RWPE2 (cell line): ENCODE measurements at regions not wholly inside any gene's neighbourhood (a gene's known extent, or its start where the extent isn't known, plus 50 kb on each side); places are given as distances from the start of the nearest gene placed in this dataset.

Experiments used
- ATAC-seq: fragments of 200-7000 bp; cut with Tn5 transposase; 3 replicates; pipeline ENCODE4 v1.9.1; 2021; ENCODE audit warnings: low read depth
- DNase-seq: peaks from one replicate; pipeline ENCODE4 v3.0.0-alpha.2; 2020; ENCODE audit warnings: low spot score
- H3K27ac ChIP-seq: fragments of 450-650 bp; 2 replicates; pipeline ENCODE4 v1.5.1; 2017; ENCODE audit warnings: mild to moderate bottlenecking; ENCODE audit not compliant: poor library complexity, severe bottlenecking
- H3K27me3 ChIP-seq: fragments of 250-450 bp; sonication (Bioruptor Pico); 2 replicates; pipeline ENCODE4 v1.5.1; 2021; ENCODE audit warnings: mild to moderate bottlenecking, moderate library complexity; ENCODE audit not compliant: insufficient read depth, poor library complexity, severe bottlenecking
- H3K36me3 ChIP-seq: fragments of 250-450 bp; sonication (Bioruptor Pico); 2 replicates; pipeline ENCODE4 v1.5.1; 2020; ENCODE audit warnings: low read depth, mild to moderate bottlenecking, moderate library complexity
- H3K4me1 ChIP-seq: fragments of 250-450 bp; sonication (Bioruptor Pico); 2 replicates; pipeline ENCODE4 v1.5.1; 2021; ENCODE audit warnings: mild to moderate bottlenecking, moderate library complexity; ENCODE audit not compliant: insufficient read depth, poor library complexity, severe bottlenecking
- H3K4me3 ChIP-seq: fragments of 250-450 bp; sonication (Bioruptor Pico); 2 replicates; pipeline ENCODE4 v1.5.1; 2021; ENCODE audit warnings: mild to moderate bottlenecking, moderate library complexity; ENCODE audit not compliant: severe bottlenecking
- H3K9me3 ChIP-seq: fragments of 250-450 bp; sonication (Bioruptor Pico); 2 replicates; pipeline ENCODE4 v1.5.1; 2021; ENCODE audit warnings: mild to moderate bottlenecking, moderate library complexity; ENCODE audit not compliant: severe bottlenecking
- TF ChIP-seq, protein P1 (sequence below): fragments of 450-650 bp; IDR thresholded peaks from one replicate; pipeline ENCODE4 v1.5.1; 2017; ENCODE audit warnings: mild to moderate bottlenecking, moderate library complexity; ENCODE audit not compliant: poor library complexity, severe bottlenecking

DNA sequence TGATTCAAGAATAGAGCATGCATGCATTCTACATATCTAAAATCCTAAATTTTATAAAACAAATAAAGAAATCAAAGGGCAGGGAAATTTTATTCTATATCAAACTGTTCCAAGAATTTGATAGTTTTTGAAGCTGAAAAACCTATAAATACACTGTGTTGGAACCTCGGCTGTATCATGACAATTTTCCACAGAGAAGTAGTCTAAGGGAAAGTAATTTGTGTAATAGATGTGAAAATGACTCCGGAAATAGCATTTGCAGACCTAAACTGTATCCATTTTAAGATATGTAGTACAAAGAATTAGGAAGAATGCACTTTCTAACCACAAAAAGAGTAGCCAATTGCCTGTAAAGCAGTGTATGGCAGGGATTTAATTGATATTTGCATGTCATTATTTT, 112.5 kb upstream of the WDR17 start:
- Histone ChIP-seq H3K27me3 (no peaks in the 10 kb centered on the region), H3K4me3 (no peak overlapping the region), H3K36me3 (no peaks in the 10 kb centered on the region), H3K27ac (no peak overlapping the region), H3K9me3 (no peaks in the 10 kb centered on the region), H3K4me1 (no peaks in the 10 kb centered on the region)
- TF ChIP-seq, protein P1, sequence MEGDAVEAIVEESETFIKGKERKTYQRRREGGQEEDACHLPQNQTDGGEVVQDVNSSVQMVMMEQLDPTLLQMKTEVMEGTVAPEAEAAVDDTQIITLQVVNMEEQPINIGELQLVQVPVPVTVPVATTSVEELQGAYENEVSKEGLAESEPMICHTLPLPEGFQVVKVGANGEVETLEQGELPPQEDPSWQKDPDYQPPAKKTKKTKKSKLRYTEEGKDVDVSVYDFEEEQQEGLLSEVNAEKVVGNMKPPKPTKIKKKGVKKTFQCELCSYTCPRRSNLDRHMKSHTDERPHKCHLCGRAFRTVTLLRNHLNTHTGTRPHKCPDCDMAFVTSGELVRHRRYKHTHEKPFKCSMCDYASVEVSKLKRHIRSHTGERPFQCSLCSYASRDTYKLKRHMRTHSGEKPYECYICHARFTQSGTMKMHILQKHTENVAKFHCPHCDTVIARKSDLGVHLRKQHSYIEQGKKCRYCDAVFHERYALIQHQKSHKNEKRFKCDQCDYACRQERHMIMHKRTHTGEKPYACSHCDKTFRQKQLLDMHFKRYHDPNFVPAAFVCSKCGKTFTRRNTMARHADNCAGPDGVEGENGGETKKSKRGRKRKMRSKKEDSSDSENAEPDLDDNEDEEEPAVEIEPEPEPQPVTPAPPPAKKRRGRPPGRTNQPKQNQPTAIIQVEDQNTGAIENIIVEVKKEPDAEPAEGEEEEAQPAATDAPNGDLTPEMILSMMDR: no peak
- ATAC-seq: no peak
- DNase-seq: no peak

DNA sequence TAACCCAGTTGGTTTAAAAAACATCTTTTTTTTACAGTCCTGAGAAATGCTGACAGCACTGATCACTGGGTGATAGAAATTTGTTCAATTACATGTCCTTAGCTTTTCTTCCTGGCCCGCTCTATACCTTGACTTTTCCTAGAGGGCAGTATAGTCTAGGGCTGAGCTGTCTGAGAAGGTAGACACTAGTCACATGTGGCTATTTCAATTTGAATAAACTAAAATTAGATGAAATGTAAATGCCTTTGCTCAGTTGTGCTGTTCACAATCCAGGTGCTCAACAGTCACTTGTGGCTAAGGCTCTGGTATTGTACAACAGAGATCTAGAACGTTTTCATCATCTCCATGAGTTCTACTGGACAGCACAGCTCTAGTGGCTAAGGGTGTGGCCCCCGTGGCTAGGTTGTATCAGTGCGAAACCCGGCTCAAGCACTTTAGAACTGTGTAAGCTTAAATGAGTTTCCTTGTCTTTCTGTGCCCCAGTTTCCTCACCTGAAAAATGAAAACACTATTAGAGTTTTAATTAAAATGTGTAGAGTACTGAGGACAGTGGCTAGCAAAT, 111.6 kb upstream of the WDR17 start:
- Histone ChIP-seq H3K27me3 (no peaks in the 10 kb centered on the region), H3K9me3 (no peaks in the 10 kb centered on the region), H3K4me1 (no peaks in the 10 kb centered on the region), H3K27ac (no peak overlapping the region), H3K36me3 (no peaks in the 10 kb centered on the region), H3K4me3 (no peak overlapping the region)
- ATAC-seq (no peak), DNase-seq (no peak)
- TF ChIP-seq, protein P1: no peak

DNA sequence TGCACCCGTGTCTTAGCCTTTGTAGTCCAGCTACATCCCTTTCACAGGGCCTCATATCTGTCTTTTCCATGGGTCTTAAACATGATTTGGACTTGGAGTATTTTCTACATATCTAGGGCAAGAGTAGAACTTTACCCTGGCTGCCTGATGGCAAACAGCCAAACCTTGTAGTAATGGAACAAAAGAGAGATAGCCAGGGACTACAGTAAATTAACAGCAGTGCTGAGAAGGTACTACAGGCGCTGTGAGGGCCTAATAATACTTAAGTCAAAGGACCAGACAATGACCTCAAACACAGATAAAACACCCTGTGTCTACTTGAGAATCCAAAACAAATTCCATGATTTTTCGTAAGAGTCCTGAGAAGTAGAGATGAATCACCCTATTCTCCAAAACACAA, 111.0 kb upstream of the WDR17 start:
- TF ChIP-seq, protein P1: no peak
- DNase-seq (no peak), ATAC-seq (no peak)
- Histone ChIP-seq H3K27me3 (no peaks in the 10 kb centered on the region), H3K9me3 (no peaks in the 10 kb centered on the region), H3K27ac (no peak overlapping the region), H3K4me1 (no peaks in the 10 kb centered on the region), H3K4me3 (no peak overlapping the region), H3K36me3 (no peaks in the 10 kb centered on the region)

DNA sequence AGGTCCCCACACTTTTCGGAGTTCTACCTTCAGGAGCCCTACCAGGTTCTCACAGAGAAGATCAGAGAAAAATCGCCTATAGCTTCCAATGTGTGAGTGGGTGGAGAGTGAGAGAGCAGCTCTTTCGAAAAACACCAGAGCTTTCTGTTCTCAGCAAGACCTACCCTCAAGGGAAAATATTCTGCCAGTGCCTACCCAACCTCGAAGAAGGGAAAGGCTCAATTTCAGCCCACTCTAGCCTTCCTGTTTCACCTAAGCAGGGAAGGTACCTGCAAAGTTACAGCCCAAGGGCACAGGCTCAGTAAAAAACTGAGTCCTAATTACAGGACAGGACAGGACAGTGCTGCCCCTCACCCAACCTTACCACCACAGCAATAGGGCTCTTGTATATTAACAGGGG, 104.0 kb upstream of the WDR17 start:
- no peak overlapping the region for H3K4me3 ChIP-seq
- no peaks in the 10 kb centered on the region for H3K4me1 ChIP-seq
- TF ChIP-seq, protein P1: no peak
- H3K27ac ChIP-seq: no peak overlapping the region
- DNase-seq (no peak), ATAC-seq (no peak)
- no peaks in the 10 kb centered on the region for H3K9me3 ChIP-seq
- H3K27me3 ChIP-seq: no peaks in the 10 kb centered on the region
- no peaks in the 10 kb centered on the region for H3K36me3 ChIP-seq

DNA sequence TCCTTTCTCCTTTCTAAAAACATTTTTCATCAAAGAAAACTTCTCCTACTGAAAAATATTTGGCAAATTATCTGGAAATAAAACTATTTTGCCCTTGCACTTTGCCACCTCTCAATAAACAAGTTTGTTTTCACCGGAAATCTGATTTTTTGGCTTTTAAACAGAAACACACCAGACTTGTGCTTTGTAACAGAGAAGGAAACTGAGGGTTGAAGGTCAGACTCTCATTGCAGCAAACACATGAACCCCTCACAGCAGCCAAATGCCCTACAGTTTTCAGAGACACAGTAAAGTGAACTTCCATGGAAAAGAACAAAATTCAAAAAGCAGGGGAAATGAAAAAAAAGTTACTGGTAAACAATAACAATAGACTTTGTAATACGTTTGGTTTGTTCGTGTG, 95.6 kb upstream of the WDR17 start:
- TF ChIP-seq, protein P1: no peak
- DNase-seq: no peak
- ATAC-seq: no peak
- Histone ChIP-seq H3K27ac (no peak overlapping the region), H3K9me3 (no peaks in the 10 kb centered on the region), H3K4me3 (no peak overlapping the region), H3K4me1 (no peaks in the 10 kb centered on the region), H3K27me3 (no peaks in the 10 kb centered on the region), H3K36me3 (no peaks in the 10 kb centered on the region)
